Endodermal cell (in vitro differentiated cells): ENCODE measurements at regions not wholly inside any gene's neighbourhood (a gene's known extent, or its start where the extent isn't known, plus 50 kb on each side); places are given as distances from the start of the nearest gene placed in this dataset.

Experiments
- DNase-seq: peaks from one replicate; pipeline ENCODE4 v3.0.0-alpha.2; 2017
- H3K27ac ChIP-seq: 2 replicates; pipeline ENCODE4 v1.5.1; 2013; ENCODE audit warnings: mild to moderate bottlenecking, low read depth, low read length, moderate library complexity
- H3K27me3 ChIP-seq: 2 replicates; pipeline ENCODE4 v1.6.1; 2013; ENCODE audit warnings: mild to moderate bottlenecking, low read length, moderate library complexity; ENCODE audit not compliant: insufficient read depth, control insufficient read depth, poor library complexity, severe bottlenecking
- H3K36me3 ChIP-seq: 2 replicates; pipeline ENCODE4 v1.7.0; 2013; ENCODE audit warnings: mild to moderate bottlenecking, low read length, moderate library complexity; ENCODE audit not compliant: control insufficient read depth, insufficient read depth
- H3K4me1 ChIP-seq: one replicate; pipeline ENCODE4 v1.7.0; 2013; ENCODE audit warnings: low read length; ENCODE audit not compliant: control insufficient read depth, insufficient read depth
- H3K4me3 ChIP-seq: 2 replicates; pipeline ENCODE4 v1.5.1; 2013; ENCODE audit warnings: mild to moderate bottlenecking, low read length, moderate library complexity
- H3K9ac ChIP-seq: 2 replicates; pipeline ENCODE4 v1.6.1; 2013; ENCODE audit warnings: mild to moderate bottlenecking, low read length, moderate library complexity; ENCODE audit not compliant: poor library complexity, severe bottlenecking; ENCODE audit errors: extremely low read depth
- H3K9me3 ChIP-seq: 2 replicates; pipeline ENCODE4 v1.6.1; 2013; ENCODE audit warnings: mild to moderate bottlenecking, low read length, moderate library complexity; ENCODE audit not compliant: control insufficient read depth
- H3K27ac Mint-ChIP-seq: 2 replicates; pipeline ENCODE4 v1.8.0; 2020; ENCODE audit warnings: mixed read lengths
- H3K27me3 Mint-ChIP-seq: 2 replicates; pipeline ENCODE4 v1.8.0; 2021; ENCODE audit warnings: mild to moderate bottlenecking, mixed read lengths; ENCODE audit not compliant: insufficient read depth
- H3K36me3 Mint-ChIP-seq: 2 replicates; pipeline ENCODE4 v1.8.0; 2020; ENCODE audit warnings: low read depth, mixed read lengths
- H3K4me1 Mint-ChIP-seq: 2 replicates; pipeline ENCODE4 v1.8.0; 2020; ENCODE audit warnings: mixed read lengths
- H3K4me3 Mint-ChIP-seq: 2 replicates; pipeline ENCODE4 v1.8.0; 2020; ENCODE audit warnings: mild to moderate bottlenecking, moderate library complexity, mixed read lengths
- H3K9me3 Mint-ChIP-seq: 2 replicates; pipeline ENCODE4 v1.8.0; 2020; ENCODE audit warnings: mild to moderate bottlenecking, mixed read lengths
- CTCF ChIP-seq: fragments of 200-600 bp; sonication (generic); conservative IDR thresholded peaks from 2 replicates; pipeline ENCODE4 v1.5.0; 2021; ENCODE audit warnings: antibody characterized with exemption, mild to moderate bottlenecking
- WGBS, 2 experiments: methylation state at CpG; one replicate each; pipeline versions ENCODE4 v1.1.5 to v1.1.7; 2013; ENCODE audit warnings: missing lambda C conversion rate in 2 of 2, mixed read lengths in 1 of 2; ENCODE audit not compliant: insufficient coverage in 1 of 2, insufficient read length in 1 of 2; 5-methylcytosine and 5-hydroxymethylcytosine counted together

- Histone ChIP-seq H3K36me3 (no peaks in the 10 kb centered on the region), H3K4me3 (no peak overlapping the region), H3K9ac (no peak overlapping the region), H3K9me3 (no peaks in the 10 kb centered on the region), H3K27ac (no peak overlapping the region), H3K27me3 (no peaks in the 10 kb centered on the region), H3K4me1 (peaks cover 5% of the 10 kb centered on the region)
- Mint-ChIP-seq H3K4me3 (no peak overlapping the region), H3K36me3 (no peaks in the 10 kb centered on the region), H3K27ac (no peak overlapping the region), H3K4me1 (peaks cover 14% of the 10 kb centered on the region), H3K9me3 (no peaks in the 10 kb centered on the region), H3K27me3 (no peaks in the 10 kb centered on the region)
- DNase-seq: no peak
- TF ChIP-seq CTCF: no peak
- 97 to 100% methylated on average over 3 to 5 of the region's 5 CpGs for WGBS, 2 experiments
Measured at GRCh38 chr10:4453950-4454349, 372.1 kb upstream of the AKR1E2 start.

GRCh38 chr10:4453276-4453675 is 372.7 kb upstream of the AKR1E2 start:
- no peaks in the 10 kb centered on the region for H3K27me3 Mint-ChIP-seq
- no peak overlapping the region for H3K4me3 ChIP-seq
- no peak overlapping the region for H3K27ac Mint-ChIP-seq
- no peak overlapping the region for H3K9ac ChIP-seq
- DNase-seq: no peak
- no peaks in the 10 kb centered on the region for H3K9me3 Mint-ChIP-seq
- H3K27ac ChIP-seq: no peak overlapping the region
- H3K27me3 ChIP-seq: no peaks in the 10 kb centered on the region
- no peaks in the 10 kb centered on the region for H3K36me3 Mint-ChIP-seq
- no peaks in the 10 kb centered on the region for H3K36me3 ChIP-seq
- no peak overlapping the region for H3K4me3 Mint-ChIP-seq
- H3K4me1 ChIP-seq: peaks cover 5% of the 10 kb centered on the region
- WGBS, 2 experiments: 79 to 82% methylated on average over 8 of the region's 8 CpGs
- H3K9me3 ChIP-seq: no peaks in the 10 kb centered on the region
- TF ChIP-seq CTCF: no peak
- H3K4me1 Mint-ChIP-seq: peaks cover 14% of the 10 kb centered on the region

DNA sequence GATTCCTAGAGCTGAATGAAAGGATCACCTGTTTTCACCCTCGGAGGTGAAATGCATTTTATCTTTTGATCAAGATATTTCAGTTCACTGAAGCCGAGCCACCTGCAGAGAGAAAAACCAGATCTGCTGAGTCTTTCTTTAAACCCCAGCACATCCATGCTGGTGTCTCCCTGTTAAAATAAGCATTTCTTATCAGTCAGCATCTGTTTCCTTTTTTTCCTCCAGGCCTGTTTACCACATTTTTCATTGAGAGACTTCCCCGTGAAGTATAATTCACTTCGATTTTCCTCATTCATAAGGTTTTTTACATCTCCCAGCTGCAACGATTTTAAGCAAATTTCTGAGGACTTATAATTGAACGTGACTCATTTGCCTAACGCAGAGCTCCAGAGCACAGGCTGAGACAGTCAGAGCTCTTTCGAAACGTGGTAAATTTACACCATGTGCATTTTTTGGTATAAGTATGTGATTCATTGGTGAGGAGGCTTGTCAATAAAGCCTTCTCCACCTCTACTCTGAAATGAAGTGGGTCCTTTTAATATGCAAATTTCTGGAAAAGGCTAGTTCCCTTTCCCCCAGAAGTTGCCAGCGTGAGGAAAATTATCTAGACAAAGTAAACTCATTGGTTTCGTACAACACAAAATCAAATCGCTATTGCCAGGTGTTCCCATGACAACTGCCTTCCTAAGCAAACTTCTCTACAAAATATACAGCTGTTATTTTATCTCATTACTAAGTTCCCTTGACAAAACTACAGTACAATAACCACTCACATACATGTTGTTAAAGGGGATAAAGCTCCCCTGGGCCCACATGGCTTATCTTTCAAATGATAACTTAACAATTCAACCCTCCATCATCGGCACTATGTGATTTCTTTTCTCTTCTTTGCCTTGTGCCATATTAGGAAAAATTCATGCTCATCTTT is 374.8 kb upstream of the AKR1E2 start:
- no peaks in the 10 kb centered on the region for H3K9me3 Mint-ChIP-seq
- Histone ChIP-seq H3K36me3 (no peaks in the 10 kb centered on the region), H3K27ac (no peak overlapping the region), H3K9me3 (no peaks in the 10 kb centered on the region), H3K9ac (no peak overlapping the region), H3K4me3 (no peak overlapping the region), H3K4me1 (peaks cover 5% of the 10 kb centered on the region), H3K27me3 (no peaks in the 10 kb centered on the region)
- no peak overlapping the region for H3K4me3 Mint-ChIP-seq
- no peak for DNase-seq
- no peaks in the 10 kb centered on the region for H3K27me3 Mint-ChIP-seq
- H3K4me1 Mint-ChIP-seq: peaks cover 14% of the 10 kb centered on the region
- no peaks in the 10 kb centered on the region for H3K36me3 Mint-ChIP-seq
- TF ChIP-seq CTCF: no peak
- no peak overlapping the region for H3K27ac Mint-ChIP-seq
- WGBS, 2 experiments: 75 to 78% methylated on average over 10 to 13 of the region's 13 CpGs
